ENCODE measurements at regions not wholly inside any gene's neighbourhood (a gene's known extent, or its start where the extent isn't known, plus 50 kb on each side); places are given as distances from the start of the nearest gene placed in this dataset.
"Not testable (repeated sequence)": the region's sequence is repeated elsewhere in the genome, so short reads cannot be mapped to it uniquely, and the experiment has no call there.

GRCh38 chr3:118504906-118505305 lies 529.7 kb downstream of the IGSF11 start:
- no peak for DNase-seq

- DNase-seq, result no peak
Observed at GRCh38 chr3:118505784-118506183, 528.9 kb downstream of the IGSF11 start.

- no peak for DNase-seq
Observed at GRCh38 chr3:118511402-118511801, 523.2 kb downstream of the IGSF11 start.

GRCh38 chr3:118512301-118512700 lies 522.3 kb downstream of the IGSF11 start:
- no peak for DNase-seq

- DNase-seq, result no peak
Observed at GRCh38 chr3:118525077-118525476, 509.6 kb downstream of the IGSF11 start.

GRCh38 chr3:118526758-118527513 lies 507.7 kb downstream of the IGSF11 start:
- no peak for DNase-seq

- no peak for DNase-seq
Observed at GRCh38 chr3:118527514-118528044, 507.1 kb downstream of the IGSF11 start.

- no peak for DNase-seq
Observed at GRCh38 chr3:118529554-118529953, 505.1 kb downstream of the IGSF11 start.

GRCh38 chr3:118530350-118530922 lies 504.2 kb downstream of the IGSF11 start:
- DNase-seq, result no peak

GRCh38 chr3:118530927-118531356 lies 503.7 kb downstream of the IGSF11 start:
- DNase-seq, result not testable (repeated sequence)

- no peak for DNase-seq
Observed at GRCh38 chr3:118531816-118532215, 502.8 kb downstream of the IGSF11 start.

GRCh38 chr3:118533676-118534075 lies 501.0 kb downstream of the IGSF11 start:
- no peak for DNase-seq

GRCh38 chr3:118534519-118534918 lies 500.1 kb downstream of the IGSF11 start:
- DNase-seq, result no peak

- DNase-seq, result no peak
Observed at GRCh38 chr3:118536764-118537163, 497.9 kb downstream of the IGSF11 start.

- DNase-seq, result no peak
Observed at GRCh38 chr3:118537454-118537853, 497.2 kb downstream of the IGSF11 start.

- DNase-seq, result no peak
Observed at GRCh38 chr3:118538187-118538586, 496.5 kb downstream of the IGSF11 start.

GRCh38 chr3:118539820-118540447 lies 494.7 kb downstream of the IGSF11 start:
- not testable (repeated sequence) for DNase-seq

- not testable (repeated sequence) for DNase-seq
Observed at GRCh38 chr3:118540448-118540821, 494.2 kb downstream of the IGSF11 start.

- DNase-seq, result no peak
Observed at GRCh38 chr3:118540826-118541225, 493.8 kb downstream of the IGSF11 start.

- DNase-seq, result no peak
Observed at GRCh38 chr3:118541796-118542195, 492.9 kb downstream of the IGSF11 start.

GRCh38 chr3:118543832-118544231 lies 490.8 kb downstream of the IGSF11 start:
- no peak for DNase-seq

GRCh38 chr3:118544458-118544857 lies 490.2 kb downstream of the IGSF11 start:
- no peak for DNase-seq

GRCh38 chr3:118548434-118548833 lies 486.2 kb downstream of the IGSF11 start:
- DNase-seq, result no peak

- DNase-seq, result no peak
Observed at GRCh38 chr3:118550122-118550521, 484.5 kb downstream of the IGSF11 start.

All from activated CD4-positive, alpha-beta T cell treated with anti-CD3 and anti-CD28 coated beads for 48 hours (primary cell).